ENCODE measurements at regions not wholly inside any gene's neighbourhood (a gene's known extent, or its start where the extent isn't known, plus 50 kb on each side); places are given as distances from the start of the nearest gene placed in this dataset.

- H2AFZ ChIP-seq (ENCODE audit: low read depth, low read length): no peak overlapping the region
- peaks cover 3% of the 10 kb centered on the region; the same call in 1 of the 2 replicates for H3K9me3 ChIP-seq (ENCODE audit: insufficient read depth, low read length)
- no peaks in the 10 kb centered on the region for H3K36me3 ChIP-seq (replicated peaks; ENCODE audit: low read depth, low read length)
- peaks cover 34% of the 10 kb centered on the region for H3K4me1 ChIP-seq (ENCODE audit: low read length)
- H3K4me3 ChIP-seq (ENCODE audit: low read length): no peak overlapping the region
- no peak overlapping the region for H3K27ac ChIP-seq (ENCODE audit: low read length)
- no peaks in the 10 kb centered on the region for H4K20me1 ChIP-seq (ENCODE audit: insufficient read depth, low read length)
- TF ChIP-seq EZH2phosphoT487 (IDR thresholded peaks at IDR 0.05; ENCODE audit: low read depth) (no peak), CTCF (IDR thresholded peaks at IDR 0.05; ENCODE audit: low read depth, low read length) (peak; percentile 36)
- H3K9ac ChIP-seq (ENCODE audit: low read length): no peak overlapping the region
- H3K79me2 ChIP-seq (ENCODE audit: low read length): no peaks in the 10 kb centered on the region
- H3K27me3 ChIP-seq (ENCODE audit: low read depth, low read length): peaks cover 6% of the 10 kb centered on the region
- no peak overlapping the region for H3K4me2 ChIP-seq (ENCODE audit: low read length)
Observed at GRCh38 chr22:22171357-22172218, 73.0 kb upstream of the VPREB1 start.

GRCh38 chr22:22169923-22170322, 74.7 kb upstream of the VPREB1 start:
- Histone ChIP-seq H3K9me3 (ENCODE audit: insufficient read depth, low read length) (peaks cover 3% of the 10 kb centered on the region; the same call in 1 of the 2 replicates), H3K36me3 (replicated peaks; ENCODE audit: low read depth, low read length) (no peaks in the 10 kb centered on the region), H3K79me2 (ENCODE audit: low read length) (no peaks in the 10 kb centered on the region), H3K27ac (ENCODE audit: low read length) (no peak overlapping the region), H2AFZ (ENCODE audit: low read depth, low read length) (peak overlapping the region; percentile 48; the same call in 1 of the 2 replicates), H3K4me3 (ENCODE audit: low read length) (peak overlapping the region; percentile 44), H3K4me1 (ENCODE audit: low read length) (peaks cover 38% of the 10 kb centered on the region), H3K27me3 (ENCODE audit: low read depth, low read length) (peaks cover 6% of the 10 kb centered on the region), H3K9ac (ENCODE audit: low read length) (no peak overlapping the region), H3K4me2 (ENCODE audit: low read length) (peak overlapping the region; percentile 62), H4K20me1 (ENCODE audit: insufficient read depth, low read length) (no peaks in the 10 kb centered on the region)
- TF ChIP-seq CTCF (IDR thresholded peaks at IDR 0.05; ENCODE audit: low read depth, low read length) (no peak), EZH2phosphoT487 (IDR thresholded peaks at IDR 0.05; ENCODE audit: low read depth) (no peak)

GRCh38 chr22:22168941-22169867, 75.4 kb upstream of the VPREB1 start:
- H3K4me1 ChIP-seq (ENCODE audit: low read length): peaks cover 43% of the 10 kb centered on the region
- peak overlapping the region; percentile 93 for H2AFZ ChIP-seq (ENCODE audit: low read depth, low read length)

More at GRCh38 chr22:22168941-22169867, 75.4 kb upstream of the VPREB1 start:
- no peak for TF ChIP-seq CTCF (IDR thresholded peaks at IDR 0.05; ENCODE audit: low read depth, low read length)
- TF ChIP-seq EZH2phosphoT487 (IDR thresholded peaks at IDR 0.05; ENCODE audit: low read depth): no peak
- H3K36me3 ChIP-seq (replicated peaks; ENCODE audit: low read depth, low read length): no peaks in the 10 kb centered on the region
- no peaks in the 10 kb centered on the region for H4K20me1 ChIP-seq (ENCODE audit: insufficient read depth, low read length)
- H3K4me2 ChIP-seq (ENCODE audit: low read length): peak overlapping the region; percentile 85
- peaks cover 6% of the 10 kb centered on the region for H3K27me3 ChIP-seq (ENCODE audit: low read depth, low read length)
- peak overlapping the region; percentile 29; the same call in 1 of the 2 replicates for H3K9ac ChIP-seq (ENCODE audit: low read length)
- peak overlapping the region; percentile 75 for H3K4me3 ChIP-seq (ENCODE audit: low read length)
- peaks cover 3% of the 10 kb centered on the region; the same call in 1 of the 2 replicates for H3K9me3 ChIP-seq (ENCODE audit: insufficient read depth, low read length)
- H3K27ac ChIP-seq (ENCODE audit: low read length): no peak overlapping the region
- no peaks in the 10 kb centered on the region for H3K79me2 ChIP-seq (ENCODE audit: low read length)
